Neural progenitor cell (in vitro differentiated cells): ENCODE measurements at regions not wholly inside any gene's neighbourhood (a gene's known extent, or its start where the extent isn't known, plus 50 kb on each side); places are given as distances from the start of the nearest gene placed in this dataset.

Experiments used
- EZH2 ChIP-seq: fragments of 200-600 bp; sonication (generic); IDR thresholded peaks from 2 replicates; pipeline ENCODE4 v1.6.1; 2017; ENCODE audit warnings: antibody characterized with exemption, mild to moderate bottlenecking, moderate library complexity
- EZH2phosphoT487 ChIP-seq: fragments of 200-600 bp; sonication (generic); IDR thresholded peaks from 2 replicates; pipeline ENCODE4 v1.6.1; 2017; ENCODE audit warnings: antibody characterized with exemption
- TF ChIP-seq, protein P1 (sequence below): fragments of 200-600 bp; sonication (generic); IDR thresholded peaks from 2 replicates; pipeline ENCODE4 v1.5.1; 2017; ENCODE audit warnings: antibody characterized with exemption, mild to moderate bottlenecking

DNA sequence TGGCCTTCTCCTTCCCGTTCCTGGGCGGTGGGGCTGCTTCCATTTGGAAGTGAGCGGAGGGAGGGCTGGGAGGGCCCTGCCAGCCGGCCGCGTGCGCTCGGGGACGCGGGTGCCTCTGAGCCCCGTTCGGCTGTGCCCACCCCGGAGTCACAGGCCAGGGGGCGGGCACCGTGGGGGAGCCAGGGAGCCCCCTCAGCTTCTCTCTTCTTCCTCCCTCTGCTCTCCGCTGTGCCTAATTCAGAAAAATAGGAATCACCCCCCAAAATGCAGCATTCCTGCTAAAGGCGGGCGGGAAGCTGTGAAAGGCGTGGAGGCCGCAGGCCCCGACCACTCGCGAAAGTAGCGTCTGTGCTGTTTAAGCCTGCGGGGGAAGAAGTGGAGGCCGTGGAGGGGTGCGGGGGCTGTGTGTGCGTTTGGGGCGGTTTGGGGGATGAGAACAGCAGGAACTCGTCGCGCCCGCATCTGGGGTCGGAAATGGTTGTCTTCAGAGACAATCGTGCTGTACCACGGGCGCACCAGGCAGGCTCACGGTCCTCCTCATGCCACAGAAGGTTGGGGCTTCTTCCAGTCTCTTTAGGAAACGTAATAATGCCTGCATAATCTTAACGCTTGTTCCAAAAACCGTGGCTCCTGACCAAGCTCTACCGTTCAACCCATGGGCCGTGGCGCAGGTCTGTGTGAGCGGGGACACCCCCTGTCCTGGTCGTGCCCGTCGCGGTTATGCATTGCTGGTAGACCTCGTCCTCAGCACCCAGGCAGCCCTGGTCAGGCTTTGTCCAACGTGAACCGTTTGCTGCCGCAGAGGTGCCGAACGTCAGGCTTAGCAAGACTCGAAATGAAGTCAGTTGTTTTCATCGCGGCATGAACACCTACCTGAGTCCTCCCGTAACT lies 110.4 kb upstream of the SOX1 start:
- TF ChIP-seq, protein P1, sequence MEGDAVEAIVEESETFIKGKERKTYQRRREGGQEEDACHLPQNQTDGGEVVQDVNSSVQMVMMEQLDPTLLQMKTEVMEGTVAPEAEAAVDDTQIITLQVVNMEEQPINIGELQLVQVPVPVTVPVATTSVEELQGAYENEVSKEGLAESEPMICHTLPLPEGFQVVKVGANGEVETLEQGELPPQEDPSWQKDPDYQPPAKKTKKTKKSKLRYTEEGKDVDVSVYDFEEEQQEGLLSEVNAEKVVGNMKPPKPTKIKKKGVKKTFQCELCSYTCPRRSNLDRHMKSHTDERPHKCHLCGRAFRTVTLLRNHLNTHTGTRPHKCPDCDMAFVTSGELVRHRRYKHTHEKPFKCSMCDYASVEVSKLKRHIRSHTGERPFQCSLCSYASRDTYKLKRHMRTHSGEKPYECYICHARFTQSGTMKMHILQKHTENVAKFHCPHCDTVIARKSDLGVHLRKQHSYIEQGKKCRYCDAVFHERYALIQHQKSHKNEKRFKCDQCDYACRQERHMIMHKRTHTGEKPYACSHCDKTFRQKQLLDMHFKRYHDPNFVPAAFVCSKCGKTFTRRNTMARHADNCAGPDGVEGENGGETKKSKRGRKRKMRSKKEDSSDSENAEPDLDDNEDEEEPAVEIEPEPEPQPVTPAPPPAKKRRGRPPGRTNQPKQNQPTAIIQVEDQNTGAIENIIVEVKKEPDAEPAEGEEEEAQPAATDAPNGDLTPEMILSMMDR: no peak
- no peak for TF ChIP-seq EZH2phosphoT487
- no peak for TF ChIP-seq EZH2
